Activated naive CD4-positive, alpha-beta T cell treated with anti-CD3 and anti-CD28 coated beads for 36 hours (primary cell): ENCODE measurements at regions not wholly inside any gene's neighbourhood (a gene's known extent, or its start where the extent isn't known, plus 50 kb on each side); places are given as distances from the start of the nearest gene placed in this dataset.

Source experiments
- CTCF ChIA-PET: fragments of 350-600 bp; sonication (Branson Sonifier 250); formaldehyde crosslinking; loops from one replicate; lab custom pipeline; 2021; ENCODE audit warnings: antibody characterized with exemption; lab: Charles Lee
- DNase-seq: peaks from one replicate; pipeline ENCODE4 v3.0.0-alpha.2; 2020
- H3K27ac Mint-ChIP-seq: one replicate; pipeline ENCODE4 v1.8.0; 2021; ENCODE audit warnings: mild to moderate bottlenecking, mixed read lengths
- H3K27me3 Mint-ChIP-seq: one replicate; pipeline ENCODE4 v1.8.0; 2021; ENCODE audit warnings: low read depth, mixed read lengths
- H3K36me3 Mint-ChIP-seq: one replicate; pipeline ENCODE4 v1.8.0; 2021; ENCODE audit warnings: low read depth, mixed read lengths
- H3K4me1 Mint-ChIP-seq: one replicate; pipeline ENCODE4 v1.8.0; 2021; ENCODE audit warnings: low read depth, mixed read lengths
- H3K4me3 Mint-ChIP-seq: one replicate; pipeline ENCODE4 v1.8.0; 2021; ENCODE audit warnings: mild to moderate bottlenecking, moderate library complexity, mixed read lengths
- H3K9me3 Mint-ChIP-seq: one replicate; pipeline ENCODE4 v1.8.0; 2021; ENCODE audit warnings: mixed read lengths
- intact Hi-C: fragments of 100-400 bp; cut with micrococcal nuclease; formaldehyde crosslinking; loops from one replicate; pipeline ENCODE4 v1.15.1; 2023

DNA sequence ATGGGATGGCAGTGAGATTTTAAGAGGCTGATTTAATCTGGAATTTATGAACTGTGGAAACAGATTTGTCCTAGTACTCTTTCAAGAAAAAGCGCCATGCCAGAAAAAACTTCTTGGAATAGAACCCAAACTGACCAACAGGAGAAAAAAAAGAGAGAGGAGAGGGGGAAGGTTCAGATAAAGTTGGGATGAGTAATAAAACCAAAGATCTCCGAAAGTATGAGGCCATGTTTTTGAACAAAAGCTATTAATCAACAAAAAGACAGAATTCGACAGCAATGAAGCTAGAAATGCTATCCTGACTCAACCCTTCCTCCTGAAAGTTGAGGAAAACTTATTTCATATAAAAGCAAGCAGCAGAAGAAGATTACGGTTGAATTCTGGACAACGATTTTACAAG is 135.5 kb downstream of the CEMIP2 start:
- DNase-seq, result no peak
- Mint-ChIP-seq H3K4me1 (no peaks in the 10 kb centered on the region), H3K36me3 (no peaks in the 10 kb centered on the region), H3K9me3 (no peaks in the 10 kb centered on the region), H3K27ac (no peak overlapping the region), H3K27me3 (no peaks in the 10 kb centered on the region), H3K4me3 (no peak overlapping the region)
- intact Hi-C loops, result no loop called here
- CTCF ChIA-PET, result no interaction called here

DNA sequence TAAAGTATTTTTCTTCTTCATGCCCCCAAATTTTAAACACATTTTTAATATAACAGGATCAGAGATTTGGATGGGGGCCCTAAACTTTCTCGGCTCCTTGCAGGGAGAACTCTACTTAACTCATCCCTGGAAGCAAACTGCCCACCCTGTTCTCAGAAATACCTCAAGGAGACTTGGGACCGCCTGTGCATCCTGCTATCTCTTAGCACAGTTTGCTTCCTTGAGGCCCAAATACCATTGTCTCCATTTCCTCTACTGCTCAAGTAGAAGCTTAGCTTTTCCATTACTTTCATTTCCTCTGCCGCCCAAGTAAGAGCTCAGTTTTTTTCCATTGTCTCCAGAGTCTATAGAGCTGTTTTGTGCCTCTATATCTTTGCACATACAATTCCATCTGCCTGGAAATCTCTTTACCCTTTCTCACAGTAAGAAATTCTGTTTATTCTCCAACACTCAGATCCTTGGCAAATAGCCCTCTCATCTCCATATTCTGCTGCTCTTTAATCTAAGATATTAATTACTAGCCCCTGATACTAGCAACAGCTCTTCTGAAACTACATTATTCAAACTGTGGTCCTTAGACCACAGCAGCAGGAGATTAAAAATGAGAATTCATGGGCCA is 137.8 kb downstream of the CEMIP2 start:
- no peaks in the 10 kb centered on the region for H3K27me3 Mint-ChIP-seq
- CTCF ChIA-PET, result interaction anchor here (0.6 to 1.6 kb wide), 4 partner anchors 79 to 395 kb away, joined by 3 to 5 read pairs (median 3); no protein-coding TSS in a partner anchor
- H3K4me3 Mint-ChIP-seq, result no peak overlapping the region
- no peaks in the 10 kb centered on the region for H3K36me3 Mint-ChIP-seq
- H3K27ac Mint-ChIP-seq, result no peak overlapping the region
- H3K9me3 Mint-ChIP-seq, result no peaks in the 10 kb centered on the region
- H3K4me1 Mint-ChIP-seq, result no peaks in the 10 kb centered on the region
- DNase-seq, result no peak
- intact Hi-C loops, result no loop called here

DNA sequence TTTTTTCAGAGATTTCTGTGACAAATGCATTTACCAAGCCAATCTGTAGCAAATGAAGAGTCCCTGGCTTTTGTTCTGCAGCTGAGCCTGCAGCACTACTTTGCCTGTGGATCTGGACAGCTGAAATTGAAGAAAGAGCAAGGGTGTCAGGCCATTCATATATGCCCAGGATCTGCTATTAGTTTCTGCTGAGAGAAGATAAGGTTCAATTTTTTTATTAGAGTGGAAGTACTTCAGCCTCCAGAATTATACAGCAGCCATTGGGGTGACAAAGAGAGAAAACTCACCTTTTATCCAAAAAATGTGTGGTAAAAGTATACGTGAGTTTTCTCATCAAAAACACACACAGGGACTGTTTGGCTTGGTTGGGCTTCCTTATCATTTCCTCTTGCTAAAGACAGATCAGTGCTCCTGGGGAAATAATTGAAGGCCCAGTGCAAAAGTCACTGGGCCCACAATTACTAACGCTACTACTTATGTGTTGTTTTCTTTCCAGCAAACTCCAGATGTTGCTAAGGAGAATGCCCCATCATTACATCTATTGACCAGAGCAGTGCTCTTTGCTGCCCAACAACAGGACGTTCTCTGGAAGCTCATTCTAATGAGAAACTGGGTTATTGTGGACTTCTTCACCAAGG is 138.6 kb downstream of the CEMIP2 start:
- intact Hi-C loops, result loop anchor here (2.0 to 5.0 kb wide), 2 partner anchors 55 to 83 kb away; no protein-coding TSS in a partner anchor
- CTCF ChIA-PET, result interaction anchor here (0.6 to 2.4 kb wide), 5 partner anchors 56 to 396 kb away, joined by 3 to 15 read pairs (median 7); partner anchors contain the start of gene CEMIP2
- H3K27ac Mint-ChIP-seq, result peak overlapping the region; percentile 38
- H3K27me3 Mint-ChIP-seq, result no peaks in the 10 kb centered on the region
- DNase-seq, result no peak
- no peaks in the 10 kb centered on the region for H3K9me3 Mint-ChIP-seq
- H3K4me1 Mint-ChIP-seq, result no peaks in the 10 kb centered on the region
- no peaks in the 10 kb centered on the region for H3K36me3 Mint-ChIP-seq
- H3K4me3 Mint-ChIP-seq, result no peak overlapping the region

DNA sequence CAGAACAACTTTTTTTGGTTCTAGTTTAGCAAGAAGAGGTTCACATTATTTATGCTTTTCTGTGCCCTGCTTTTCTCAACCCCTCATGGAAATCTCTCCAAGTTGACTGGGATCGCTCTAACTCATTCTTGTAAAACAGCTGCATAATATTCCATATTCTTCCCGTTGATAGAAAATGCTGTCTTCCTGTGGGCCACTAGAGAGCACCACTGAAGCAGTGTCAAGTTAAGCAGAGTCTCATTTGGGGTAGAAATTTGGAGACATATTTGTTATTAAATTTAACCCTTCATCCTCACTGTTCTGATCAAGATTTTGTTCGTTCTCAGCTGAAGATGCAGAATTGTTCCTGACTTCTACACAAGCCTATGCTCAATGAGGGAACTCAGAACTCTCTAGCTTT is 140.1 kb downstream of the CEMIP2 start:
- Mint-ChIP-seq H3K4me3 (no peak overlapping the region), H3K27ac (no peak overlapping the region), H3K4me1 (no peaks in the 10 kb centered on the region), H3K27me3 (no peaks in the 10 kb centered on the region), H3K36me3 (no peaks in the 10 kb centered on the region), H3K9me3 (no peaks in the 10 kb centered on the region)
- intact Hi-C loops, result loop anchor here (1.0 to 5.0 kb wide), 4 partner anchors 24 to 140 kb away; partner anchors contain the start of gene CEMIP2
- no peak for DNase-seq
- CTCF ChIA-PET, result interaction anchor here (0.7 to 2.4 kb wide), 6 partner anchors 19 to 397 kb away, joined by 3 to 15 read pairs (median 6); partner anchors contain the start of gene CEMIP2

DNA sequence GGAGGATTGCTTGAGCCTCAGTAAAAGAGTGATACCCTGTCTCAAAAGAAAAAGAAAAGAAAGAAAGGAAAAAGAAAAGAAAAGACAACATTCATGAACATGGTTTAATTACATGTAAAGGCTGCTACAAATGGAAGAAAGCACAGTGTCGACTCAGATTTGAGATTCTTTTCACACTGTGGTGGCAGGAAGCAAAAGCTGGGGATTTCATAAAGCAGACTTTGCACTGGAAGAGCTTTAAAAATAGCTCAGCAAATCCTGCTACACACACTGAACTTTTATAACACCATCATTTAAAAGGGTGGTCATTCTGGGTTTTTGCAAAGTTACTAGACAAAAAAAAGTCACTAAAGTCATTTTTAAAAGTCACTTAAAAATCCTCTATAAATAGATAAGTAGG is 140.8 kb downstream of the CEMIP2 start:
- no peak overlapping the region for H3K4me3 Mint-ChIP-seq
- H3K27me3 Mint-ChIP-seq, result no peaks in the 10 kb centered on the region
- intact Hi-C loops, result loop anchor here (5.0 kb wide), 1 partner anchor 85 kb away; no protein-coding TSS in a partner anchor
- no peak for DNase-seq
- CTCF ChIA-PET, result interaction anchor here (0.7 to 2.4 kb wide), 5 partner anchors 58 to 398 kb away, joined by 3 to 15 read pairs (median 7); partner anchors contain the start of gene CEMIP2
- H3K9me3 Mint-ChIP-seq, result no peaks in the 10 kb centered on the region
- no peaks in the 10 kb centered on the region for H3K4me1 Mint-ChIP-seq
- no peak overlapping the region for H3K27ac Mint-ChIP-seq
- H3K36me3 Mint-ChIP-seq, result no peaks in the 10 kb centered on the region

DNA sequence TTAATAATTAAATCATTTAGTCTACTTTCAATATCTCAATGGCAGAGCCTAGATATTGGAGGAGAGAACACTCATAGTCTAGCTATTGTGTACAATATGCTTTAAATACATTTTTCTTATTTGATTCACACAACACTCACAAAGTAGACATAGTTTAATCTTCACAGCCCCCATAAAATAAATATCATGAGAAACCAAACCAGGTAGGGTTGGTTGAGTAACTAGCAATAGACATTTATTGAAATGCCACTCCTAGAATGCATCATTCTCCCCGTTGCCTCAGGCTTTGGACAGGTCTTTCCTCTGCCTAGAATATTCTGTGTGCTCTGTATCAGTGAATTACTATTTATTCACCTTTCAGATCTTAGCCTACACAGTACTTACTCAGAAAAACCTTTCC is 141.9 kb downstream of the CEMIP2 start:
- H3K4me1 Mint-ChIP-seq, result no peaks in the 10 kb centered on the region
- no peaks in the 10 kb centered on the region for H3K36me3 Mint-ChIP-seq
- no peaks in the 10 kb centered on the region for H3K27me3 Mint-ChIP-seq
- no peaks in the 10 kb centered on the region for H3K9me3 Mint-ChIP-seq
- no peak overlapping the region for H3K4me3 Mint-ChIP-seq
- intact Hi-C loops, result loop anchor here (5.0 kb wide), 1 partner anchor 86 kb away; no protein-coding TSS in a partner anchor
- CTCF ChIA-PET, result no interaction called here
- no peak overlapping the region for H3K27ac Mint-ChIP-seq
- no peak for DNase-seq

DNA sequence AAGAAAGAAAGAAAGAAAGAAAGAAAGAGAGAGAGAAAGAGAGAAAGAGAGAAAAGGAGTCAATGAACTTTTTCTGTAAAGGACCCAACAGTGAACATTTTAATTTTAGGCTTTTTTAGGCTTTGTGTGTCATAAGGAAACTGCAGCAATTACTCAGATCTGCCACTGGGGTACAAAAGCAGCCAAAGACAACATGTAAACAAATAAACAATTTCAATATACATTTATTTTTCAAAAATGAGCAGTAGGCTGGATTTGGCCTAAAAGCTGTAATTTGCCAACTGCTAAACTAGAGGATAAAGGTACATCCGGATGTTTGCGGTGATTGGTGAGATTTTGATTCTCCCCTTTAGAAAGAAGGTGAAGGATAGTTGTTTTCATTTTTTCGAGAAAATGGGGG is 143.6 kb downstream of the CEMIP2 start:
- CTCF ChIA-PET, result no interaction called here
- H3K27me3 Mint-ChIP-seq, result no peaks in the 10 kb centered on the region
- no peak overlapping the region for H3K4me3 Mint-ChIP-seq
- no peaks in the 10 kb centered on the region for H3K36me3 Mint-ChIP-seq
- H3K4me1 Mint-ChIP-seq, result no peaks in the 10 kb centered on the region
- intact Hi-C loops, result loop anchor here (5.0 kb wide), 1 partner anchor 88 kb away; no protein-coding TSS in a partner anchor
- no peaks in the 10 kb centered on the region for H3K9me3 Mint-ChIP-seq
- no peak overlapping the region for H3K27ac Mint-ChIP-seq
- no peak for DNase-seq

DNA sequence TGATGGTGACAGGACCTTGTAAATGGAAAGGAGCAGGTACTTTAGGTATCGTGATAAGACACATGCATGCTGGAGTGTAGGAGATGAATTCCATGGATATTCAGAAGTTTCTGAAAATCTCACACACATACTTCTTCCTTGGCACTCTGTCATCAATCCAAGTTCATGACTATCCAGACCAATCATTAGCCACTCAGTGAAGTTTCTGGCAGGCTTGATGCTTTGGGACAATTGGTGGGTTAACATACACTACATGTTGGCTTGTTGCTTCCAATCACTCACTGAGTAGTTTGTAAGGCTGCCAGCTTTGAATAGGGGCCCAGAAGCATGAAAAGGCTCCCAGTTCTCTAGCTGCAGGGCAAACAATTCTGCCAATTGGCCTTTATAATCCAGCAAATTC is 147.6 kb downstream of the CEMIP2 start:
- DNase-seq, result no peak
- Mint-ChIP-seq H3K9me3 (peaks cover 10% of the 10 kb centered on the region), H3K27me3 (no peaks in the 10 kb centered on the region), H3K27ac (no peak overlapping the region), H3K36me3 (no peaks in the 10 kb centered on the region), H3K4me1 (no peaks in the 10 kb centered on the region), H3K4me3 (no peak overlapping the region)
- intact Hi-C loops, result no loop called here
- CTCF ChIA-PET, result no interaction called here

DNA sequence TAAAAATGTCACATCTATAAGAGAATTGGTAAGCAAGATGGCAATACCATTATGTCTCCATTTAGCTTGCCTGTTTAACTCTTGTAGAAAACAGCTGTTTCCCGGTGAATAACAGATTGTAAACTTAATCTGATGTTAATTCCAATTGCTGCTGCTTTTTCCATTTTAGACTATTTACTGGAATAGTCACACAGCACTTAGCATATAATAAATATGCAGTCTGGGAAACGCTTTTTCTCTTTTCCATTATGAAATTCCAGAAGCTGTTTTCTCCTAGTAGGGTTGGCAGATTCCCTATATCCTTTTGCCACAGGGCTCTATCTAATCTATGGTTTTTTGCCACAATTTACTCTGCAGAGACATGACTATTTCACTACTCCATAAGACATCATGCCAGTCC is 148.0 kb downstream of the CEMIP2 start:
- Mint-ChIP-seq H3K4me3 (no peak overlapping the region), H3K27me3 (no peaks in the 10 kb centered on the region), H3K36me3 (no peaks in the 10 kb centered on the region), H3K27ac (no peak overlapping the region), H3K4me1 (no peaks in the 10 kb centered on the region), H3K9me3 (peaks cover 10% of the 10 kb centered on the region)
- CTCF ChIA-PET, result no interaction called here
- DNase-seq, result no peak
- intact Hi-C loops, result no loop called here

DNA sequence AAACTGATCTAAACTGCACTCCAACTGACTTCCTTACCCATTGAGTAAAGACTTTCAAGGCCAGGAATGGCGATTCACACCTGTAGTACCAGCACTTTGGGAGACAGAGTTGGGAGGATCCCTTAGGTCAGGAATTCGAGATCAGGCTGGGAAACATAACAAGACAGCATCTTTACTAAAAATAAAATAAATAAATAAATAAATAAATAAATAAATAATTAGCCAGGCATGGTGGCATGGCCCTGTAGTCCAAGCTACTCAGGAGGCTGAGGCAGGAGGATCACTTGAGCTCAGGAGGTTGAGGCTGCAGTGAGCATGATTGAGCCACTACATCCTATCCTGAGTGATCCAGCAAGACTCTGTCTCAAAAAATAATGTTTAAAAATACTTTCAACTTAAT is 148.4 kb downstream of the CEMIP2 start:
- Mint-ChIP-seq H3K27me3 (no peaks in the 10 kb centered on the region), H3K9me3 (peaks cover 10% of the 10 kb centered on the region), H3K4me1 (no peaks in the 10 kb centered on the region), H3K27ac (no peak overlapping the region), H3K36me3 (no peaks in the 10 kb centered on the region), H3K4me3 (no peak overlapping the region)
- intact Hi-C loops, result no loop called here
- CTCF ChIA-PET, result no interaction called here
- DNase-seq, result no peak

DNA sequence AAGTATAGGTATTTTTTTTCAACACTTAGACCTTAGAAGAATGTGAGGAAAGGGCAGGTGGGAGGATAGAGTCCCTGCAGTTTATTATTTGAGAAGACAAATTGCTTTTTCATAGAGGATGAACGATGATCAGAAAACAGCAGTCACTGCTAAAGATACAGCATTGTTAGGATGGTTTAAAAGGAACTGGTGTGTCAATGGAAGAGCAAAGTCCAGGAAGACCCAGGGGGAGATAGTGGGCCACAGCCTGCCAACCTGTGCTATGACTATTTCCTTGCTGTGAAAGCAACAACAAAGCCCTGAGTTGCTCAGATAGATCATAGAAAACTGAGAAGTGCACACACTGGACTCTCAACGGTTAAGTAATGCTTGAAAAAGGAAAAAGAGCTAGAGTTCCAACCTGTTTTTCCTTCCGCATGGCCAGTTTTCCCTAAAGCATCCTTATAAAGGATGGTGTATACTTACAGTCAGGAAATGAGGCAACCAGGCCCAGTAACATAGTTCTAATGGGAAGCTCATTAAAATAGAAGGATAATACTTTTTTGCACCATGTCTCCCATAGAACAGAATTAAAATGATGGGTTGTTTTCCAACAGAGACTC is 153.8 kb downstream of the CEMIP2 start:
- CTCF ChIA-PET, result interaction anchor here (5.0 kb wide), 1 partner anchor 9 kb away, joined by 20 read pairs; no protein-coding TSS in a partner anchor
- no peaks in the 10 kb centered on the region for H3K27me3 Mint-ChIP-seq
- H3K9me3 Mint-ChIP-seq, result peaks cover 10% of the 10 kb centered on the region
- DNase-seq, result no peak
- H3K4me3 Mint-ChIP-seq, result no peak overlapping the region
- no peaks in the 10 kb centered on the region for H3K4me1 Mint-ChIP-seq
- H3K27ac Mint-ChIP-seq, result no peak overlapping the region
- H3K36me3 Mint-ChIP-seq, result no peaks in the 10 kb centered on the region
- intact Hi-C loops, result no loop called here

DNA sequence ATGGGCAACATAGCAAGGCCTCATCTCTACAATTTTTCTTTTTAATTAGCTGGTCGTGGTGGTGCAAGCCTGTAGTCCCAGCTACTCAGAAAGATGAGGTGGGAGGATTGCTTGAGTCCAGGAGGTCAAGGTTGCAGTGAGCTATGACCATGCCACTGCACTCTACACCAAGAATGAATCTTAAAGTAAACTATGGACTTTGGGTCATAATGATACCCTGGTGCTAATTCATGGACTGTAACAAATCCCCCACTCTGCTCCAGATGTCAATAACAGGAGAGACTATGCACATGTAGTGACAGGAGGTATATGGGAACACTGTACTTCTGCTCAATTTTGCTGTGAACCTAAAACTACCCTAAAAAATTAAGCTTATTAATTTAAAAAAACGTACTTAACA is 155.4 kb downstream of the CEMIP2 start:
- no peak for DNase-seq
- H3K27ac Mint-ChIP-seq, result no peak overlapping the region
- no peak overlapping the region for H3K4me3 Mint-ChIP-seq
- no peaks in the 10 kb centered on the region for H3K36me3 Mint-ChIP-seq
- no peaks in the 10 kb centered on the region for H3K4me1 Mint-ChIP-seq
- H3K9me3 Mint-ChIP-seq, result peaks cover 9% of the 10 kb centered on the region
- no peaks in the 10 kb centered on the region for H3K27me3 Mint-ChIP-seq
- CTCF ChIA-PET, result interaction anchor here (5.0 kb wide), 1 partner anchor 8 kb away, joined by 20 read pairs; no protein-coding TSS in a partner anchor
- intact Hi-C loops, result no loop called here
